H9 (cell line): ENCODE measurements at regions not wholly inside any gene's neighbourhood (a gene's known extent, or its start where the extent isn't known, plus 50 kb on each side); places are given as distances from the start of the nearest gene placed in this dataset.

ENCODE experiments used
- DNase-seq: peaks from one replicate; pipeline ENCODE4 v3.0.0-alpha.2; 2017
- H2AFZ ChIP-seq: one replicate; pipeline ENCODE4 v1.6.1; 2013; ENCODE audit warnings: mild to moderate bottlenecking, low read length, control low read depth, moderate library complexity
- H2AK5ac ChIP-seq: 2 replicates; pipeline ENCODE4 v1.6.1; 2013; ENCODE audit warnings: low read length, control low read depth, mixed read lengths; ENCODE audit not compliant: insufficient read length
- H2BK120ac ChIP-seq: one replicate; pipeline ENCODE4 v1.6.1; 2013; ENCODE audit warnings: low read depth, mild to moderate bottlenecking, low read length, control low read depth, inconsistent platforms; ENCODE audit not compliant: poor library complexity, severe bottlenecking
- H2BK12ac ChIP-seq: 2 replicates; pipeline ENCODE4 v1.6.1; 2013; ENCODE audit warnings: low read length, control low read depth, mixed read lengths, low read depth; ENCODE audit not compliant: insufficient read length
- H2BK15ac ChIP-seq: 2 replicates; pipeline ENCODE4 v1.6.1; 2013; ENCODE audit warnings: low read depth, low read length, control low read depth
- H2BK20ac ChIP-seq: one replicate; pipeline ENCODE4 v1.6.1; 2013; ENCODE audit warnings: low read depth, mild to moderate bottlenecking, low read length, control low read depth, inconsistent platforms; ENCODE audit not compliant: poor library complexity, severe bottlenecking
- H2BK5ac ChIP-seq: 2 replicates; pipeline ENCODE4 v1.6.1; 2013; ENCODE audit warnings: low read length, control low read depth, mixed read lengths; ENCODE audit not compliant: insufficient read length
- H3K14ac ChIP-seq: 2 replicates; pipeline ENCODE4 v1.6.1; 2013; ENCODE audit warnings: low read length, control low read depth; ENCODE audit not compliant: insufficient read depth
- H3K18ac ChIP-seq: 2 replicates; pipeline ENCODE4 v1.6.1; 2013; ENCODE audit warnings: low read depth, mild to moderate bottlenecking, mixed read lengths, low read length, control low read depth; ENCODE audit not compliant: insufficient read length
- H3K23ac ChIP-seq: 2 replicates; pipeline ENCODE4 v1.6.1; 2013; ENCODE audit warnings: low read length, control low read depth, mixed read lengths, low read depth; ENCODE audit not compliant: insufficient read length
- H3K23me2 ChIP-seq: 2 replicates; pipeline ENCODE4 v1.6.1; 2013; ENCODE audit warnings: low read depth, mild to moderate bottlenecking, mixed read lengths, low read length, control low read depth; ENCODE audit not compliant: insufficient read length, poor library complexity, severe bottlenecking
- H3K27ac ChIP-seq: 2 replicates; pipeline ENCODE4 v1.5.1; 2013; ENCODE audit warnings: low read length, control low read depth, mixed read lengths, low read depth; ENCODE audit not compliant: insufficient read length
- H3K27me3 ChIP-seq: 2 replicates; pipeline ENCODE4 v1.6.1; 2013; ENCODE audit warnings: low read length, control low read depth, inconsistent platforms; ENCODE audit not compliant: insufficient read depth
- H3K4ac ChIP-seq: 2 replicates; pipeline ENCODE4 v1.6.1; 2013; ENCODE audit warnings: low read depth, mild to moderate bottlenecking, control low read depth, inconsistent platforms, low read length, moderate library complexity
- H3K4me1 ChIP-seq: 2 replicates; pipeline ENCODE4 v1.6.1; 2013; ENCODE audit warnings: low read length, control low read depth, inconsistent platforms; ENCODE audit not compliant: insufficient read depth
- H3K4me2 ChIP-seq: 2 replicates; pipeline ENCODE4 v1.6.1; 2013; ENCODE audit warnings: low read length, control low read depth, mixed read lengths; ENCODE audit not compliant: insufficient read length, insufficient read depth
- H3K56ac ChIP-seq: 2 replicates; pipeline ENCODE4 v1.6.1; 2013; ENCODE audit warnings: low read depth, mild to moderate bottlenecking, mixed read lengths, low read length, control low read depth; ENCODE audit not compliant: insufficient read length
- H3K79me1 ChIP-seq: 2 replicates; pipeline ENCODE4 v1.6.1; 2013; ENCODE audit warnings: low read depth, mild to moderate bottlenecking, moderate library complexity, low read length, control low read depth, inconsistent platforms; ENCODE audit not compliant: insufficient read depth, poor library complexity, severe bottlenecking
- H3K79me2 ChIP-seq: 2 replicates; pipeline ENCODE4 v1.6.1; 2013; ENCODE audit warnings: low read length, control low read depth, inconsistent platforms; ENCODE audit not compliant: insufficient read depth
- H3K9ac ChIP-seq: 2 replicates; pipeline ENCODE4 v1.6.1; 2013; ENCODE audit warnings: low read length, control low read depth, mixed read lengths; ENCODE audit not compliant: insufficient read length; ENCODE audit errors: extremely low read depth
- H3K9me3 ChIP-seq: one replicate; pipeline ENCODE4 v1.6.1; 2013; ENCODE audit warnings: low read depth, low read length, inconsistent platforms; ENCODE audit not compliant: control insufficient read depth
- H3T11ph ChIP-seq: one replicate; pipeline ENCODE4 v1.6.1; 2013; ENCODE audit warnings: mild to moderate bottlenecking, low read length, control low read depth, inconsistent platforms
- H4K20me1 ChIP-seq: one replicate; pipeline ENCODE4 v1.6.1; 2013; ENCODE audit not compliant: control insufficient read depth, insufficient read length, insufficient read depth
- H4K5ac ChIP-seq: 2 replicates; pipeline ENCODE4 v1.6.1; 2013; ENCODE audit warnings: low read depth, mild to moderate bottlenecking, mixed read lengths, low read length, control low read depth; ENCODE audit not compliant: insufficient read length
- H4K8ac ChIP-seq: replicated peaks from 2 replicates; pipeline ENCODE4 v1.6.1; 2013; ENCODE audit warnings: low read length, control low read depth, mixed read lengths, low read depth; ENCODE audit not compliant: insufficient read length
- H4K91ac ChIP-seq: 2 replicates; pipeline ENCODE4 v1.6.1; 2013; ENCODE audit warnings: low read depth, mild to moderate bottlenecking, moderate library complexity, mixed read lengths, low read length, control low read depth; ENCODE audit not compliant: insufficient read length
- H3K27ac Mint-ChIP-seq, 3 experiments: 2 replicates in 2 of 3; 3 replicates in 1 of 3; pipeline ENCODE4 v1.8.0; 2020 to 2021; ENCODE audit warnings: mixed read lengths in 3 of 3, mild to moderate bottlenecking in 1 of 3, moderate library complexity in 1 of 3
- H3K27me3 Mint-ChIP-seq: 2 replicates; pipeline ENCODE4 v1.8.0; 2021; ENCODE audit warnings: low read depth, mild to moderate bottlenecking, moderate library complexity, mixed read lengths
- H3K36me3 Mint-ChIP-seq, 3 experiments: 2 replicates in 2 of 3; 3 replicates in 1 of 3; pipeline ENCODE4 v1.8.0; 2020 to 2021; ENCODE audit warnings: low read depth in 3 of 3, mixed read lengths in 3 of 3; ENCODE audit not compliant: insufficient read depth in 1 of 3
- H3K4me1 Mint-ChIP-seq, 2 experiments: 2 replicates each; pipeline ENCODE4 v1.8.0; 2020; ENCODE audit warnings: mixed read lengths in 2 of 2
- H3K4me3 Mint-ChIP-seq, 2 experiments: 2 replicates in 1 of 2; 3 replicates in 1 of 2; pipeline ENCODE4 v1.8.0; 2020 to 2021; ENCODE audit warnings: mild to moderate bottlenecking in 2 of 2, mixed read lengths in 2 of 2, moderate library complexity in 1 of 2
- H3K9me3 Mint-ChIP-seq, 2 experiments: 2 replicates in 1 of 2; 3 replicates in 1 of 2; pipeline ENCODE4 v1.8.0; 2020; ENCODE audit warnings: mild to moderate bottlenecking in 2 of 2, mixed read lengths in 2 of 2, moderate library complexity in 1 of 2
- TF ChIP-seq, protein P1 (sequence below): fragments of 200-600 bp; sonication (generic); conservative IDR thresholded peaks from 3 replicates; pipeline ENCODE4 v1.8.0; 2021; ENCODE audit warnings: antibody characterized with exemption, mild to moderate bottlenecking

- Histone ChIP-seq H3K14ac (no peak overlapping the region), H3K27ac (no peak overlapping the region), H3K4me1 (no peaks in the 10 kb centered on the region), H2BK12ac (no peak overlapping the region), H3K56ac (no peak overlapping the region), H4K20me1 (no peaks in the 10 kb centered on the region), H4K91ac (no peak overlapping the region), H3K23ac (no peak overlapping the region), H2AK5ac (no peak overlapping the region), H3K79me1 (no peaks in the 10 kb centered on the region), H3T11ph (no peak overlapping the region), H2BK120ac (no peak overlapping the region), H3K18ac (no peak overlapping the region), H3K9me3 (no peaks in the 10 kb centered on the region), H3K27me3 (no peaks in the 10 kb centered on the region), H2BK5ac (no peak overlapping the region), H2BK20ac (no peak overlapping the region), H4K5ac (no peak overlapping the region), H3K4ac (no peak overlapping the region), H3K9ac (no peak overlapping the region), H4K8ac (no peak overlapping the region), H3K79me2 (no peaks in the 10 kb centered on the region), H2BK15ac (no peak overlapping the region), H3K4me2 (no peak overlapping the region), H2AFZ (no peak overlapping the region), H3K23me2 (no peaks in the 10 kb centered on the region)
- H3K9me3 Mint-ChIP-seq: no peaks in the 10 kb centered on the region; a peak in 2 of 5 replicates
- H3K36me3 Mint-ChIP-seq: no peaks in the 10 kb centered on the region
- no peak overlapping the region for H3K4me3 Mint-ChIP-seq
- H3K27me3 Mint-ChIP-seq: no peaks in the 10 kb centered on the region
- TF ChIP-seq, protein P1, sequence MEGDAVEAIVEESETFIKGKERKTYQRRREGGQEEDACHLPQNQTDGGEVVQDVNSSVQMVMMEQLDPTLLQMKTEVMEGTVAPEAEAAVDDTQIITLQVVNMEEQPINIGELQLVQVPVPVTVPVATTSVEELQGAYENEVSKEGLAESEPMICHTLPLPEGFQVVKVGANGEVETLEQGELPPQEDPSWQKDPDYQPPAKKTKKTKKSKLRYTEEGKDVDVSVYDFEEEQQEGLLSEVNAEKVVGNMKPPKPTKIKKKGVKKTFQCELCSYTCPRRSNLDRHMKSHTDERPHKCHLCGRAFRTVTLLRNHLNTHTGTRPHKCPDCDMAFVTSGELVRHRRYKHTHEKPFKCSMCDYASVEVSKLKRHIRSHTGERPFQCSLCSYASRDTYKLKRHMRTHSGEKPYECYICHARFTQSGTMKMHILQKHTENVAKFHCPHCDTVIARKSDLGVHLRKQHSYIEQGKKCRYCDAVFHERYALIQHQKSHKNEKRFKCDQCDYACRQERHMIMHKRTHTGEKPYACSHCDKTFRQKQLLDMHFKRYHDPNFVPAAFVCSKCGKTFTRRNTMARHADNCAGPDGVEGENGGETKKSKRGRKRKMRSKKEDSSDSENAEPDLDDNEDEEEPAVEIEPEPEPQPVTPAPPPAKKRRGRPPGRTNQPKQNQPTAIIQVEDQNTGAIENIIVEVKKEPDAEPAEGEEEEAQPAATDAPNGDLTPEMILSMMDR: no peak
- no peak for DNase-seq
- H3K4me1 Mint-ChIP-seq: no peaks in the 10 kb centered on the region
- H3K27ac Mint-ChIP-seq: no peak overlapping the region
Measured at GRCh38 chr9:25954209-25954608, 276.0 kb upstream of the TUSC1 start.
